ENCODE measurements at regions not wholly inside any gene's neighbourhood (a gene's known extent, or its start where the extent isn't known, plus 50 kb on each side); places are given as distances from the start of the nearest gene placed in this dataset. TPM values are rescaled to one million over a fixed set of nuclear protein-coding genes. Genes with fewer than 3 reads are reported as not detected.

DNA sequence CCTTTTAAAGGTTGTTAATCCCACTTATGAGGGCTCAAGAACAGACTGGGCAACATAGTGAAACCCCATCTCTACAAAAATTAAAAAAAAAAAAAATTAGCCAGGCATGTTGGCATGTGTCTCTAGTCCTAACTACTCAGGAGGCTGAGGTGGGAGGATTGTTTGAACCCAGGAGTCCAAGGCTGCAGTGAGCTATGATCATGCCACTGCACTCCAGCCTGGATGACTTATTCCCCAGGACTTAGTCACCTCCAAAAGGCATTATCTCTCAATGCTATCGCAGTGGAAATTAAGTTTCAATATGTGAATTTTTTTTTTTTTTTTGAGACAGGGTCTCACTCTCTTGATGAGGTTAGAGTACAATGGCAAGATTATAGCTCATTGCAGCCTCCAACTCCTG lies 61.2 kb upstream of the TRIM24 start:
- TF ChIP-seq, protein P1, sequence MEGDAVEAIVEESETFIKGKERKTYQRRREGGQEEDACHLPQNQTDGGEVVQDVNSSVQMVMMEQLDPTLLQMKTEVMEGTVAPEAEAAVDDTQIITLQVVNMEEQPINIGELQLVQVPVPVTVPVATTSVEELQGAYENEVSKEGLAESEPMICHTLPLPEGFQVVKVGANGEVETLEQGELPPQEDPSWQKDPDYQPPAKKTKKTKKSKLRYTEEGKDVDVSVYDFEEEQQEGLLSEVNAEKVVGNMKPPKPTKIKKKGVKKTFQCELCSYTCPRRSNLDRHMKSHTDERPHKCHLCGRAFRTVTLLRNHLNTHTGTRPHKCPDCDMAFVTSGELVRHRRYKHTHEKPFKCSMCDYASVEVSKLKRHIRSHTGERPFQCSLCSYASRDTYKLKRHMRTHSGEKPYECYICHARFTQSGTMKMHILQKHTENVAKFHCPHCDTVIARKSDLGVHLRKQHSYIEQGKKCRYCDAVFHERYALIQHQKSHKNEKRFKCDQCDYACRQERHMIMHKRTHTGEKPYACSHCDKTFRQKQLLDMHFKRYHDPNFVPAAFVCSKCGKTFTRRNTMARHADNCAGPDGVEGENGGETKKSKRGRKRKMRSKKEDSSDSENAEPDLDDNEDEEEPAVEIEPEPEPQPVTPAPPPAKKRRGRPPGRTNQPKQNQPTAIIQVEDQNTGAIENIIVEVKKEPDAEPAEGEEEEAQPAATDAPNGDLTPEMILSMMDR (IDR thresholded peaks at IDR 0.05; ENCODE audit: insufficient read depth, low read depth, low read length) = no peak
- DNase-seq (ENCODE audit: low read depth) = no peak
- no peaks in the 10 kb centered on the region for H3K36me3 ChIP-seq (ENCODE audit: control insufficient read depth, insufficient read depth, low read length)
- ChIA-PET POLR2A (no interaction called here), CTCF (interaction anchor here (0.7 kb wide), 1 partner anchor 27 kb away, joined by 4 read pairs; no protein-coding TSS in a partner anchor)
- H3K4me3 ChIP-seq (ENCODE audit: low read depth, low read length) = no peak overlapping the region
- H3K27me3 ChIP-seq (ENCODE audit: control insufficient read depth, insufficient read depth, low read length) = no peaks in the 10 kb centered on the region

DNA sequence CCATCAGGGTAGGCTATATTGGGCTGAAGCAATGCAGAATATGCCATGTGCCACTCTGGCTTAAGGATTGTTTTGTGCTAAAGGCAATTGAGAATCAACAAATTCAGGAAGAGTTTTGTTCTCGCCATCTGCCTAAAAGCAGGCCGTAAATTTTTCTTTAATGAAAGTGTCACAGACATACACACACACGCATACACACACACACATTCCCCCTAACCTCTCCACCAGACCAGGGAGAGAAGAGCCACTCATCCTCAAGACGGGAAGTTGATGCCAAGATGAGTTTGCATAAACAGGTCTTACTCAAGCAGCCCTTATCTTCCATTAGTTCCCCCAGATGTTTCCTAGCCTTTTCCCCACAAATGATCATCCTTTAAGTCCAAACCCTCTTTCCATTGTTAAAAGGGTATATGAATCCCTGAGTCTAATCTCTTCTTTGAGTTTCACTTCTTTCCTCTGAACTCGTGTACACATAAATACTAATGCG lies 59.6 kb upstream of the TRIM24 start:
- CTCF ChIA-PET = no interaction called here

DNA sequence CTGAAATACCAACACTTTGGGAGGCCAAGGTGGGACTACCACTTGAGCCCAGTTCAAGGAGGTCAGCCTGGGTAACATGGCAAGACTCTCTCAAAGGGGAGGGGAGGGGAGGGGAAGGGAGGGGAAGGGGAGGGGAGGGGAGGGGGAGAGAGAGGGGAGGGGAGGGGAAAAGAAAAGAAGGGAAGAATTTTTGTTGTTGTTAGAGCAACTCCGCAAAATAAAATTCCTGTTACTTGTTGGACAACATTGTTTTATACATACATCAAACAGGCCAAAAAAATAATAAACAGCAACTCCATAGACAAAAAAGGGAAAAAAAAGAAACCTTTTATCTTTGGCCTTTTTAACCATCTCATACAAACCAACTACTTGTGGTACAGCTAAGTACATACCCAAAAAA lies 57.3 kb upstream of the TRIM24 start:
- TF ChIP-seq, protein P1 (IDR thresholded peaks at IDR 0.05; ENCODE audit: insufficient read depth, low read depth, low read length) = no peak
- ChIA-PET POLR2A (no interaction called here), CTCF (no interaction called here)
- DNase-seq (ENCODE audit: low read depth) = no peak
- H3K27me3 ChIP-seq (ENCODE audit: control insufficient read depth, insufficient read depth, low read length) = no peaks in the 10 kb centered on the region
- no peaks in the 10 kb centered on the region for H3K36me3 ChIP-seq (ENCODE audit: control insufficient read depth, insufficient read depth, low read length)
- no peak overlapping the region for H3K4me3 ChIP-seq (ENCODE audit: low read depth, low read length)

More for the DNA sequence above, 59.6 kb upstream of the TRIM24 start:
- TF ChIP-seq, protein P1 (IDR thresholded peaks at IDR 0.05; ENCODE audit: insufficient read depth, low read depth, low read length) = no peak
- no peaks in the 10 kb centered on the region for H3K36me3 ChIP-seq (ENCODE audit: control insufficient read depth, insufficient read depth, low read length)
- DNase-seq (ENCODE audit: low read depth) = no peak
- POLR2A ChIA-PET = no interaction called here
- no peaks in the 10 kb centered on the region for H3K27me3 ChIP-seq (ENCODE audit: control insufficient read depth, insufficient read depth, low read length)
- no peak overlapping the region for H3K4me3 ChIP-seq (ENCODE audit: low read depth, low read length)

DNA sequence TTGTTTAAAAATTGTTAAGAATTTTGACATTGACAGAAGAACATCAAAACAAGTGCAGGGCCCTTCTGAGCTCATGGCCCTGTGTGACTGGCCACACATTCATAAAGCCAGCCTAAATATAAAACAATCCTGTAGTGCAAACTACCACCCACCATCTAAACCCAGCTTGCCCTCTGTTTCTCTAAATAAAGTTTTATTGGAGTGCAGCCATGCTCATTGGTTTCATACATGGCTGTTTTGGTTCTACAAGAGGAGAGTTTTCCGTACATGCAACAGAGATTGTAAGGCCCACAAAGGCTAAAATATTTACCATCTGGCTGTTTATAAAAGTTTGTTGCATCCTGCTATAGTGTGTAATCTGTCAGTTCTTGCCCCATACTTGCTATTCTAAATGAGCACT lies 54.6 kb upstream of the TRIM24 start:
- TF ChIP-seq, protein P1 (IDR thresholded peaks at IDR 0.05; ENCODE audit: insufficient read depth, low read depth, low read length) = no peak
- H3K27me3 ChIP-seq (ENCODE audit: control insufficient read depth, insufficient read depth, low read length) = no peaks in the 10 kb centered on the region
- ChIA-PET CTCF (no interaction called here), POLR2A (no interaction called here)
- H3K36me3 ChIP-seq (ENCODE audit: control insufficient read depth, insufficient read depth, low read length) = no peaks in the 10 kb centered on the region
- H3K4me3 ChIP-seq (ENCODE audit: low read depth, low read length) = no peak overlapping the region
- no peak for DNase-seq (ENCODE audit: low read depth)

DNA sequence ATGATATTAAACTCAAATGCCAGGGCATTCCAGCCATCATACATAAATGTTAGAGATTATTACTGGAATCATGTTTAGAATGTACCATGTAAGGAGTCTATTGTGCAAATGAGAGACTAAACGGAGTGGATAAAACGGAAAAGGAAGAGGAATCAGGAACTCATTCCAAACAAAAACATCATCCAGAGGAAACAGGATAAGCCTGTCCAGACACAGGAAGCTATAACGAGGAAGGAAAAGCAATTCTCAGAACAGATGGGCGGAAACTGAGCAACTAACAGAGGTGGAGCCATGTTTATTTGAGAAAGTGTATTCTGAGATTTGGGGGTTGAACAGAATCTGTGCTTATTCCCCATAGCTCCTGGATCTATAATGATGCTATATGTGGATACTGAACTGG lies 52.3 kb upstream of the TRIM24 start:
- no peaks in the 10 kb centered on the region for H3K27me3 ChIP-seq (ENCODE audit: control insufficient read depth, insufficient read depth, low read length)
- DNase-seq (ENCODE audit: low read depth) = no peak
- ChIA-PET POLR2A (no interaction called here), CTCF (no interaction called here)
- no peak overlapping the region for H3K4me3 ChIP-seq (ENCODE audit: low read depth, low read length)
- TF ChIP-seq, protein P1 (IDR thresholded peaks at IDR 0.05; ENCODE audit: insufficient read depth, low read depth, low read length) = no peak
- no peaks in the 10 kb centered on the region for H3K36me3 ChIP-seq (ENCODE audit: control insufficient read depth, insufficient read depth, low read length)

Small RNA genes lying in the stretch of these regions (small RNA-seq; reads per million reads assigned to genes)
- gene RF00019 (ENCODE audit: insufficient read length, low read depth, low replicate concordance) (not detected), gene RF00432 (ENCODE audit: insufficient read length, low read depth, low replicate concordance) (not detected)

All from BJ (cell line).